ENCODE measurements at regions not wholly inside any gene's neighbourhood (a gene's known extent, or its start where the extent isn't known, plus 50 kb on each side); places are given as distances from the start of the nearest gene placed in this dataset.

- no peak for TF ChIP-seq CTCF (conservative IDR thresholded peaks at IDR 0.05 in 1 of 2, IDR thresholded peaks at IDR 0.05 in 1 of 2; ENCODE audit: extremely low read depth in 1 of 2, insufficient read depth in 1 of 2, low read depth in 1 of 2, low read length in 2 of 2)
- TF ChIP-seq EZH2 (IDR thresholded peaks at IDR 0.05; ENCODE audit: borderline replicate concordance, low read length), result no peak
These were observed 172.6 kb upstream of the ADAMTS5 start for GRCh38 chr21:27139526-27139925.
